Loucy (cell line): ENCODE measurements at regions not wholly inside any gene's neighbourhood (a gene's known extent, or its start where the extent isn't known, plus 50 kb on each side); places are given as distances from the start of the nearest gene placed in this dataset.
A peak's percentile ranks its signal among the peaks of the same experiment; 100 is the strongest.

Source experiments
- H2AFZ ChIP-seq: fragments of 200-600 bp; sonication (generic); 2 replicates; pipeline ENCODE4 v1.6.0; 2016; ENCODE audit warnings: antibody characterized with exemption, mild to moderate bottlenecking, low read length, moderate library complexity
- H3F3A ChIP-seq: fragments of 200-600 bp; 2 replicates; pipeline ENCODE4 v1.6.0; 2016; ENCODE audit warnings: antibody characterized with exemption, low read depth, mild to moderate bottlenecking
- H3K27me3 ChIP-seq: fragments of 200-600 bp; sonication (generic); 2 replicates; pipeline ENCODE4 v1.6.1; 2014; ENCODE audit warnings: low read length, mild to moderate bottlenecking; ENCODE audit not compliant: insufficient read depth, poor library complexity, severe bottlenecking
- H3K36me3 ChIP-seq: fragments of 200-600 bp; sonication (generic); 2 replicates; pipeline ENCODE4 v1.6.1; 2016; ENCODE audit warnings: low read length; ENCODE audit not compliant: insufficient read depth
- H3K4me1 ChIP-seq: fragments of 200-600 bp; sonication (generic); 2 replicates; pipeline ENCODE4 v1.5.1; 2014; ENCODE audit warnings: low read length, mild to moderate bottlenecking; ENCODE audit not compliant: insufficient read depth, poor library complexity, severe bottlenecking
- H3K4me2 ChIP-seq: fragments of 200-600 bp; sonication (generic); 2 replicates; pipeline ENCODE4 v1.6.0; 2014; ENCODE audit warnings: antibody characterized with exemption, low read length, low read depth, mild to moderate bottlenecking; ENCODE audit not compliant: poor library complexity, severe bottlenecking
- H3K4me3 ChIP-seq: fragments of 200-600 bp; sonication (generic); 2 replicates; pipeline ENCODE4 v1.5.1; 2014; ENCODE audit warnings: low read length, mild to moderate bottlenecking, mixed read lengths; ENCODE audit not compliant: poor library complexity, severe bottlenecking
- H3K79me2 ChIP-seq: fragments of 200-600 bp; sonication (generic); 2 replicates; pipeline ENCODE4 v1.6.1; 2014; ENCODE audit warnings: low read length; ENCODE audit not compliant: insufficient read depth
- H3K9ac ChIP-seq: fragments of 200-600 bp; sonication (generic); 2 replicates; pipeline ENCODE4 v1.6.0; 2014; ENCODE audit warnings: mild to moderate bottlenecking, low read depth, low read length, moderate library complexity; ENCODE audit not compliant: poor library complexity, severe bottlenecking
- H3K9me2 ChIP-seq: fragments of 200-600 bp; sonication (generic); replicated peaks from 2 replicates; pipeline ENCODE4 v1.6.1; 2016; ENCODE audit warnings: low read depth, low read length, mixed read lengths
- H3K9me3 ChIP-seq: fragments of 200-600 bp; sonication (generic); 2 replicates; pipeline ENCODE4 v1.6.1; 2014; ENCODE audit warnings: mild to moderate bottlenecking, antibody characterized with exemption, low read length, low read depth; ENCODE audit not compliant: insufficient read depth
- H4K20me1 ChIP-seq: fragments of 200-600 bp; sonication (generic); 2 replicates; pipeline ENCODE4 v1.6.0; 2014; ENCODE audit warnings: antibody characterized with exemption, low read length, mild to moderate bottlenecking; ENCODE audit not compliant: insufficient read depth, poor library complexity, severe bottlenecking
- EZH2phosphoT487 ChIP-seq: fragments of 200-600 bp; IDR thresholded peaks from 2 replicates; pipeline ENCODE4 v1.6.1; 2018; ENCODE audit warnings: antibody characterized with exemption, mild to moderate bottlenecking, moderate library complexity, borderline replicate concordance
- TF ChIP-seq, protein P1 (sequence below): fragments of 200-600 bp; sonication (generic); conservative IDR thresholded peaks from 2 replicates; pipeline ENCODE4 v1.5.1; 2014; ENCODE audit warnings: mild to moderate bottlenecking, antibody characterized with exemption, low read length

DNA sequence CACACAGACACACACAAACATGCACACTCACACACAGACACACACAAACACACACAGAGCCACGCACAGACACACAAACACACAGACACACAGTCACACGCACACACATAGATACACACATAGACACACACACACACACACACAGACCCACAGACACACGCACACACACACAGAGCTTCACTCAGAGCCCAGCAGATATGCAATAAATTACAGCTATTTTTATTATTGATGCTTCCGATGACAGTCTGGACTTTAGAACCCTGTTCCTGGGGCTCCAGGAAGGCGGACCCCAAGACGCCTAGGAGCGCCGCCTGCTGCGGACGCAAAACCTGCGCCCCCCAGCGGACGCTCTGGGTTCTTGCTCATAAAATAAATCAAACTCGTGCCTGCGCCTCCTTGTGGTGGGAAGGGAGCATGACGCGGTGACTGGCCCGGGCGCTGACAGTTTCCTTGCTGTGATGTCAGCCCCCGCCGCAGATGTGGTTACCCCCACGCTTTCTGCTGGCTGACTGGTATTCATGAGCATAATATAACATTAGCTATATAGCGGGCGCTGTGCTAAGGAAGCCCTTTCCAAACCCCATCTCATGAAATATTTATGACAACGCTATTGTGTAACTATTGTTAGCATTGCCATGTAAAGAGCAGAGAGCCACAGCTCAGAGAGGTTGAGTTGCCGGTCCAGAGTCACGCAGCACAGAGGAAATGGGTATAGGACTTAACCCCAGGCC, 64.4 kb upstream of the TM9SF2 start:
- Histone ChIP-seq H3K9me2 (no peaks in the 10 kb centered on the region), H3K27me3 (no peaks in the 10 kb centered on the region), H2AFZ (peak overlapping the region; percentile 85), H3K9ac (no peak overlapping the region), H3K36me3 (no peaks in the 10 kb centered on the region), H3K4me1 (peaks cover 3% of the 10 kb centered on the region), H4K20me1 (no peaks in the 10 kb centered on the region), H3F3A (no peaks in the 10 kb centered on the region), H3K79me2 (no peaks in the 10 kb centered on the region), H3K4me3 (peak overlapping the region; percentile 52), H3K4me2 (peak overlapping the region; percentile 71), H3K9me3 (no peaks in the 10 kb centered on the region)
- TF ChIP-seq, protein P1, sequence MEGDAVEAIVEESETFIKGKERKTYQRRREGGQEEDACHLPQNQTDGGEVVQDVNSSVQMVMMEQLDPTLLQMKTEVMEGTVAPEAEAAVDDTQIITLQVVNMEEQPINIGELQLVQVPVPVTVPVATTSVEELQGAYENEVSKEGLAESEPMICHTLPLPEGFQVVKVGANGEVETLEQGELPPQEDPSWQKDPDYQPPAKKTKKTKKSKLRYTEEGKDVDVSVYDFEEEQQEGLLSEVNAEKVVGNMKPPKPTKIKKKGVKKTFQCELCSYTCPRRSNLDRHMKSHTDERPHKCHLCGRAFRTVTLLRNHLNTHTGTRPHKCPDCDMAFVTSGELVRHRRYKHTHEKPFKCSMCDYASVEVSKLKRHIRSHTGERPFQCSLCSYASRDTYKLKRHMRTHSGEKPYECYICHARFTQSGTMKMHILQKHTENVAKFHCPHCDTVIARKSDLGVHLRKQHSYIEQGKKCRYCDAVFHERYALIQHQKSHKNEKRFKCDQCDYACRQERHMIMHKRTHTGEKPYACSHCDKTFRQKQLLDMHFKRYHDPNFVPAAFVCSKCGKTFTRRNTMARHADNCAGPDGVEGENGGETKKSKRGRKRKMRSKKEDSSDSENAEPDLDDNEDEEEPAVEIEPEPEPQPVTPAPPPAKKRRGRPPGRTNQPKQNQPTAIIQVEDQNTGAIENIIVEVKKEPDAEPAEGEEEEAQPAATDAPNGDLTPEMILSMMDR, result peak; percentile 100
- no peak for TF ChIP-seq EZH2phosphoT487

DNA sequence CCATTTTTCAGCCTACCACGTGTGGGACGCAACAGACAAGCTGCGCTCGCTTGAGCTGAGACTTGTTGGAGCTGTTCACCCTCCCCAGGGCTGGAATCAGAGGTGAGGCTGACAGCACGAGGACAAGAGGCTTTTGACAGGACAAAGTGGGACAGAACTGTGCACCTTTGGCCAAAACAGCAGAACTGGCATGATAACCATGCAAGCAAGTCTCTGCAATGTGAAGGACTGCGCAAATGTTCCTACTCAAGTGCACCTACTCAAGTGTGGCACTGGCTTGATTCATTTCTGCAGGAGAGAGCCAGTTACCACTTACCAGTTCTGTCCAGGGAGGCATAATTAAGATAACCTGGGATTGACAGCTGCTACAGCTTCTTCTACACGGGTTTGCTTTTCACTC, 62.2 kb upstream of the TM9SF2 start:
- Histone ChIP-seq H3K36me3 (no peaks in the 10 kb centered on the region), H3K9me2 (no peaks in the 10 kb centered on the region), H3K4me1 (peaks cover 3% of the 10 kb centered on the region), H3K27me3 (no peaks in the 10 kb centered on the region), H3K9ac (no peak overlapping the region), H3K4me3 (no peak overlapping the region), H4K20me1 (no peaks in the 10 kb centered on the region), H3K9me3 (no peaks in the 10 kb centered on the region), H3F3A (no peaks in the 10 kb centered on the region), H3K79me2 (no peaks in the 10 kb centered on the region), H3K4me2 (no peak overlapping the region), H2AFZ (no peak overlapping the region)
- no peak for TF ChIP-seq EZH2phosphoT487
- TF ChIP-seq, protein P1, result no peak

DNA sequence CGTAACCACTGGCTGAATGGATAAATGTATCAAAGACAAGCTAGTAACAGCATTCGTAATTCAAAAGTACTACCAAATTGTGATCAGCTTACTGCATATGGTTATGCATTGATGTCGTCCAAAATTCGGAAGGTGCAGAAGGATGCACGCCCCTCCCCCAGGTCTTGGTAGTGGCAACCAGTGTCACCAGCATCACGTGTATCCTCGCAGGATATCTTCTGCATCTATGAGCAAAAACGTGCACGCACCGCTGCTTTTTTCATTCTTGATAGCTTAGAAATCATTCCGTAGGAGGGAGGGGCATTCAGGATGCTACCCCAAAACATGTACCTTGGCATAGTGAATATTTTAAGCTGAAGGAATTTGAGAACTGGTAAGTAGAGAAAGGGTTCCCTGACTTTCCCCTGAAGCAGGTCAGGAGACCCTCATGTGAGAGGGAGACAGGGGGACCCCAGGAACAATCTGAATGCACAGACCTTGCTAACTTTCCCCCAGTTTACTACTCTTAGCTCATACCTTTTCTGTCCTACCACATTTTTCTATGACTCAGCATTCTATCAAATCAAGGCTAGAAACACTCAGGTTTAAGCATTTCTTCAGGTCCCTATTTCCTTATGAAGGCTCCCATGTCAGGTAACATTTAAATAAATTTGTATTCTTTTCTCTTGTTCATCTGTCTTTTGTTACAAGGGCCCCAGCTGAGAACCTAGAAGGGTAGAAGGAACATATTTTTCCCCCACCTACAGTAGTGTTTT, 61.2 kb upstream of the TM9SF2 start:
- no peak overlapping the region for H3K4me2 ChIP-seq

More for the DNA sequence above, 61.2 kb upstream of the TM9SF2 start:
- no peaks in the 10 kb centered on the region for H3K79me2 ChIP-seq
- no peaks in the 10 kb centered on the region for H3K9me3 ChIP-seq
- no peak overlapping the region for H3K4me3 ChIP-seq
- peaks cover 3% of the 10 kb centered on the region for H3K4me1 ChIP-seq
- no peaks in the 10 kb centered on the region for H3K27me3 ChIP-seq
- H3F3A ChIP-seq, result no peaks in the 10 kb centered on the region
- H3K9ac ChIP-seq, result no peak overlapping the region
- H3K36me3 ChIP-seq, result no peaks in the 10 kb centered on the region
- no peak overlapping the region for H2AFZ ChIP-seq
- TF ChIP-seq EZH2phosphoT487, result no peak
- TF ChIP-seq, protein P1, result no peak
- no peaks in the 10 kb centered on the region for H3K9me2 ChIP-seq
- no peaks in the 10 kb centered on the region for H4K20me1 ChIP-seq
